Astrocyte (in vitro differentiated cells and primary cell): ENCODE measurements at regions not wholly inside any gene's neighbourhood (a gene's known extent, or its start where the extent isn't known, plus 50 kb on each side); places are given as distances from the start of the nearest gene placed in this dataset.

ENCODE experiments used
- DNase-seq: peaks from one replicate; pipeline ENCODE4 v3.0.0-alpha.2; 2010; ENCODE audit warnings: low read depth
- FAIRE-seq: peaks from 2 replicates; lab custom pipeline; 2011; peaks lifted over from hg19 to GRCh38; lab: Jason Lieb, UNC
- H2AFZ ChIP-seq: 2 replicates; pipeline ENCODE4 v1.6.0; 2012; ENCODE audit warnings: low read depth, low read length, inconsistent platforms
- H3K27ac ChIP-seq: 2 replicates; pipeline ENCODE4 v1.5.1; 2011; ENCODE audit warnings: low read depth, low read length, inconsistent platforms
- H3K27me3 ChIP-seq: 2 replicates; pipeline ENCODE4 v1.6.0; 2011; ENCODE audit warnings: low read length, inconsistent platforms; ENCODE audit not compliant: insufficient read depth
- H3K36me3 ChIP-seq: 2 replicates; pipeline ENCODE4 v1.5.1; 2011; ENCODE audit warnings: low read length, inconsistent platforms; ENCODE audit not compliant: insufficient read depth
- H3K4me1 ChIP-seq: 2 replicates; pipeline ENCODE4 v1.5.1; 2011; ENCODE audit warnings: low read length, inconsistent platforms; ENCODE audit not compliant: insufficient read depth
- H3K4me2 ChIP-seq: 2 replicates; pipeline ENCODE4 v1.6.0; 2012; ENCODE audit warnings: low read length, inconsistent platforms
- H3K4me3 ChIP-seq: 2 replicates; pipeline ENCODE4 v1.5.1; 2011; ENCODE audit warnings: low read depth, mild to moderate bottlenecking, low read length, inconsistent platforms; ENCODE audit not compliant: insufficient read depth
- H3K79me2 ChIP-seq: 2 replicates; pipeline ENCODE4 v1.6.0; 2012; ENCODE audit warnings: mild to moderate bottlenecking, low read length, inconsistent platforms; ENCODE audit not compliant: insufficient read depth
- H3K9ac ChIP-seq: 2 replicates; pipeline ENCODE4 v1.6.0; 2012; ENCODE audit warnings: mild to moderate bottlenecking, low read length, inconsistent platforms
- H3K9me3 ChIP-seq: 2 replicates; pipeline ENCODE4 v1.5.1; 2012; ENCODE audit warnings: low read depth, mild to moderate bottlenecking, low read length, inconsistent platforms; ENCODE audit not compliant: insufficient read depth
- H4K20me1 ChIP-seq: 2 replicates; pipeline ENCODE4 v1.6.0; 2012; ENCODE audit warnings: low read length, inconsistent platforms; ENCODE audit not compliant: insufficient read depth
- H3K27ac Mint-ChIP-seq: one replicate; pipeline ENCODE4 v1.8.0; 2021; ENCODE audit warnings: mild to moderate bottlenecking, mixed read lengths; ENCODE audit not compliant: unreplicated experiment
- H3K27me3 Mint-ChIP-seq: one replicate; pipeline ENCODE4 v1.8.0; 2021; ENCODE audit warnings: low read depth, mixed read lengths; ENCODE audit not compliant: unreplicated experiment
- H3K36me3 Mint-ChIP-seq: one replicate; pipeline ENCODE4 v1.8.0; 2021; ENCODE audit warnings: low read depth, mixed read lengths; ENCODE audit not compliant: unreplicated experiment
- H3K4me1 Mint-ChIP-seq: one replicate; pipeline ENCODE4 v1.8.0; 2021; ENCODE audit warnings: low read depth, mixed read lengths; ENCODE audit not compliant: unreplicated experiment
- H3K4me3 Mint-ChIP-seq: one replicate; pipeline ENCODE4 v1.8.0; 2021; ENCODE audit warnings: mild to moderate bottlenecking, moderate library complexity, mixed read lengths; ENCODE audit not compliant: unreplicated experiment
- H3K9me3 Mint-ChIP-seq: one replicate; pipeline ENCODE4 v1.8.0; 2021; ENCODE audit warnings: mild to moderate bottlenecking, mixed read lengths; ENCODE audit not compliant: unreplicated experiment
- CTCF ChIP-seq: IDR thresholded peaks from 2 replicates; pipeline ENCODE4 v1.5.1; 2011; ENCODE audit warnings: low read depth, mild to moderate bottlenecking, inconsistent platforms, low read length, moderate library complexity; ENCODE audit not compliant: insufficient read depth
- EZH2 ChIP-seq: IDR thresholded peaks from 2 replicates; pipeline ENCODE4 v1.6.1; 2012; ENCODE audit warnings: mild to moderate bottlenecking, low read length, inconsistent platforms; ENCODE audit not compliant: insufficient read depth

GRCh38 chr3:103337179-103337845 lies 902.5 kb downstream of the ZPLD1 start:
- FAIRE-seq: no peak

GRCh38 chr3:103341078-103341606 lies 906.3 kb downstream of the ZPLD1 start:
- Histone ChIP-seq H3K27ac (no peak overlapping the region), H3K79me2 (no peaks in the 10 kb centered on the region), H3K4me3 (no peak overlapping the region), H2AFZ (no peak overlapping the region), H3K27me3 (no peaks in the 10 kb centered on the region), H3K36me3 (no peaks in the 10 kb centered on the region), H3K4me1 (no peaks in the 10 kb centered on the region), H3K4me2 (no peak overlapping the region), H4K20me1 (no peaks in the 10 kb centered on the region), H3K9me3 (peaks cover 2% of the 10 kb centered on the region), H3K9ac (no peak overlapping the region)
- no peak overlapping the region for H3K4me3 Mint-ChIP-seq
- no peak for FAIRE-seq
- DNase-seq: no peak
- no peak overlapping the region for H3K27ac Mint-ChIP-seq
- TF ChIP-seq EZH2 (no peak), CTCF (no peak)
- H3K4me1 Mint-ChIP-seq: no peaks in the 10 kb centered on the region
- H3K36me3 Mint-ChIP-seq: no peaks in the 10 kb centered on the region
- no peaks in the 10 kb centered on the region for H3K27me3 Mint-ChIP-seq
- no peaks in the 10 kb centered on the region for H3K9me3 Mint-ChIP-seq

More at GRCh38 chr3:103337179-103337845, 902.5 kb downstream of the ZPLD1 start:
- no peaks in the 10 kb centered on the region for H3K36me3 Mint-ChIP-seq
- Histone ChIP-seq H3K27ac (no peak overlapping the region), H3K4me1 (no peaks in the 10 kb centered on the region), H3K4me3 (no peak overlapping the region), H2AFZ (no peak overlapping the region), H3K27me3 (no peaks in the 10 kb centered on the region), H4K20me1 (no peaks in the 10 kb centered on the region), H3K79me2 (no peaks in the 10 kb centered on the region), H3K4me2 (no peak overlapping the region), H3K9me3 (no peaks in the 10 kb centered on the region), H3K36me3 (no peaks in the 10 kb centered on the region), H3K9ac (no peak overlapping the region)
- no peak overlapping the region for H3K4me3 Mint-ChIP-seq
- TF ChIP-seq CTCF: no peak
- TF ChIP-seq EZH2: no peak
- no peak overlapping the region for H3K27ac Mint-ChIP-seq
- H3K9me3 Mint-ChIP-seq: peaks cover 2% of the 10 kb centered on the region
- no peaks in the 10 kb centered on the region for H3K27me3 Mint-ChIP-seq
- H3K4me1 Mint-ChIP-seq: no peaks in the 10 kb centered on the region
- DNase-seq: no peak

- Histone ChIP-seq H3K36me3 (no peaks in the 10 kb centered on the region), H4K20me1 (no peaks in the 10 kb centered on the region), H3K27ac (no peak overlapping the region), H3K9me3 (peaks cover 2% of the 10 kb centered on the region), H3K79me2 (no peaks in the 10 kb centered on the region), H3K9ac (no peak overlapping the region), H3K4me3 (no peak overlapping the region), H3K27me3 (no peaks in the 10 kb centered on the region), H3K4me1 (no peaks in the 10 kb centered on the region), H3K4me2 (no peak overlapping the region), H2AFZ (no peak overlapping the region)
- H3K36me3 Mint-ChIP-seq: no peaks in the 10 kb centered on the region
- no peak overlapping the region for H3K4me3 Mint-ChIP-seq
- no peaks in the 10 kb centered on the region for H3K9me3 Mint-ChIP-seq
- FAIRE-seq (no peak), DNase-seq (no peak)
- no peak for TF ChIP-seq CTCF
- no peak for TF ChIP-seq EZH2
- H3K27ac Mint-ChIP-seq: no peak overlapping the region
- no peaks in the 10 kb centered on the region for H3K4me1 Mint-ChIP-seq
- H3K27me3 Mint-ChIP-seq: no peaks in the 10 kb centered on the region
Observed at GRCh38 chr3:103342205-103342731, 907.5 kb downstream of the ZPLD1 start.
